HepG2 (cell line): ENCODE measurements at regions not wholly inside any gene's neighbourhood (a gene's known extent, or its start where the extent isn't known, plus 50 kb on each side); places are given as distances from the start of the nearest gene placed in this dataset.

Experiments
- ATAC-seq: fragments of 200-7000 bp; cut with Tn5 transposase; 3 replicates; pipeline ENCODE4 v1.9.1; 2020; ENCODE audit warnings: mild to moderate bottlenecking, moderate library complexity
- BruUV-seq: library from RNA; stranded (reverse); fragments of 400-500 nt; replicated peaks from 2 replicates; lab custom pipeline; 2021; lab: Mats Ljungman, UMichigan
- CTCF ChIA-PET: fragments of 300-600 bp; formaldehyde crosslinking; extraction: SDS; loops from one replicate; lab custom pipeline; 2021; ENCODE audit warnings: low total read pairs, inconsistent platforms, low intra/inter-chr PET ratio; lab: Yijun Ruan, JAX
- POLR2A ChIA-PET: fragments of 350-600 bp; sonication (Branson Sonifier 250); formaldehyde crosslinking; loops from one replicate; lab custom pipeline; 2020; ENCODE audit warnings: antibody characterized with exemption, inconsistent platforms; lab: Yijun Ruan, JAX
- DNase-seq: peaks from one replicate; pipeline ENCODE4 v3.0.0-alpha.2; 2015; ENCODE audit warnings: low spot score
- FAIRE-seq: peaks from 3 replicates; lab custom pipeline; 2011; peaks lifted over from hg19 to GRCh38; lab: Jason Lieb, UNC
- H2AFZ ChIP-seq: one replicate; pipeline ENCODE4 v1.6.1; 2011; ENCODE audit warnings: low read length, inconsistent platforms
- H3K27ac ChIP-seq: fragments of 300-600 bp; 3 replicates; pipeline ENCODE4 v1.8.0; 2011; ENCODE audit warnings: mixed run types, mild to moderate bottlenecking, mixed read lengths, low read length, inconsistent platforms; ENCODE audit not compliant: insufficient read depth; ENCODE audit errors: extremely low read length
- H3K27me3 ChIP-seq, 2 experiments: fragments of 200-600 bp in 1 of 2; 2 replicates in 1 of 2; 3 replicates in 1 of 2; pipeline versions ENCODE4 v1.6.0 to v1.8.0; 2011; ENCODE audit warnings: low read length in 2 of 2, mild to moderate bottlenecking in 2 of 2, moderate library complexity in 2 of 2, inconsistent platforms in 1 of 2; ENCODE audit not compliant: insufficient read depth in 2 of 2, control insufficient read depth in 1 of 2
- H3K36me3 ChIP-seq, 2 experiments: fragments of 200-600 bp in 1 of 2; replicated peaks in 1 of 2; 2 replicates in 1 of 2; 3 replicates in 1 of 2; pipeline versions ENCODE4 v1.5.1 to v1.8.0; 2011; ENCODE audit warnings: low read length in 2 of 2, inconsistent platforms in 1 of 2; ENCODE audit not compliant: insufficient read depth in 2 of 2, control insufficient read depth in 1 of 2
- H3K4me1 ChIP-seq: 2 replicates; pipeline ENCODE4 v1.5.1; 2012; ENCODE audit warnings: low read length, inconsistent platforms; ENCODE audit not compliant: insufficient read depth
- H3K4me2 ChIP-seq: 2 replicates; pipeline ENCODE4 v1.6.0; 2011; ENCODE audit warnings: low read depth, low read length, inconsistent platforms
- H3K4me3 ChIP-seq, 3 experiments: fragments of 200-600 bp in 1 of 3; sonication (generic), shearing (Covaris generic) in 1 of 3; replicated peaks in 1 of 3; 2 replicates each; pipeline ENCODE4 v1.5.1; 2011 to 2016; ENCODE audit warnings: low read length in 3 of 3, inconsistent platforms in 2 of 3, low read depth in 2 of 3, mild to moderate bottlenecking in 2 of 3, control low read depth in 1 of 3, mixed read lengths in 1 of 3; ENCODE audit not compliant: insufficient read depth in 1 of 3
- H3K79me2 ChIP-seq: one replicate; pipeline ENCODE4 v1.6.1; 2011; ENCODE audit warnings: low read length, inconsistent platforms; ENCODE audit not compliant: insufficient read depth
- H3K9ac ChIP-seq: 2 replicates; pipeline ENCODE4 v1.6.0; 2011; ENCODE audit warnings: mild to moderate bottlenecking, low read depth, low read length, inconsistent platforms; ENCODE audit not compliant: insufficient read depth
- H3K9me3 ChIP-seq: 2 replicates; pipeline ENCODE4 v1.5.1; 2012; ENCODE audit warnings: mild to moderate bottlenecking, low read length
- H4K20me1 ChIP-seq: 2 replicates; pipeline ENCODE4 v1.6.0; 2011; ENCODE audit warnings: inconsistent platforms, mild to moderate bottlenecking, low read length, moderate library complexity; ENCODE audit not compliant: insufficient read depth
- BCL6 ChIP-seq: IDR thresholded peaks from 2 replicates; pipeline ENCODE4 v1.6.1; 2016; ENCODE audit warnings: missing genetic modification reagents, missing compliant biosample characterization
- HOMEZ ChIP-seq: IDR thresholded peaks from 2 replicates; pipeline ENCODE4 v1.6.1; 2016; ENCODE audit warnings: low read depth
- IRF2 ChIP-seq: IDR thresholded peaks from 2 replicates; pipeline ENCODE4 v1.6.1; 2018; ENCODE audit warnings: missing genetic modification reagents, missing compliant biosample characterization
- ONECUT2 ChIP-seq: sonication (generic); formaldehyde crosslinking; IDR thresholded peaks from 2 replicates; pipeline ENCODE4 v1.4.0; 2020; ENCODE audit warnings: missing genetic modification reagents
- RELA ChIP-seq: sonication (generic); formaldehyde crosslinking; IDR thresholded peaks from 2 replicates; pipeline ENCODE4 v1.4.0; 2020; ENCODE audit warnings: missing genetic modification reagents
- SETDB1 ChIP-seq: sonication (generic); formaldehyde crosslinking; IDR thresholded peaks from 2 replicates; pipeline ENCODE4 v1.5.1; 2020; ENCODE audit warnings: missing genetic modification reagents, mild to moderate bottlenecking, borderline replicate concordance
- SP5 ChIP-seq: IDR thresholded peaks from 2 replicates; pipeline ENCODE4 v1.6.1; 2016; ENCODE audit warnings: low read depth, borderline replicate concordance
- TBX2 ChIP-seq: sonication (generic); formaldehyde crosslinking; IDR thresholded peaks from 2 replicates; pipeline ENCODE4 v1.5.0; 2020; ENCODE audit warnings: missing genetic modification reagents, mild to moderate bottlenecking, borderline replicate concordance
- U2AF2 ChIP-seq: fragments of 200-400 bp; formaldehyde crosslinking; IDR thresholded peaks from 2 replicates; pipeline ENCODE4 v1.6.1; 2017; ENCODE audit warnings: low read depth, mild to moderate bottlenecking, low read length
- ZNF280D ChIP-seq: sonication (generic); formaldehyde crosslinking; IDR thresholded peaks from 2 replicates; pipeline ENCODE4 v1.5.1; 2020; ENCODE audit warnings: mild to moderate bottlenecking, missing genetic modification reagents
- ZNF512B ChIP-seq: sonication (generic); formaldehyde crosslinking; IDR thresholded peaks from 2 replicates; pipeline ENCODE4 v1.5.1; 2020; ENCODE audit warnings: missing genetic modification reagents, mild to moderate bottlenecking, borderline replicate concordance
- ZNF883 ChIP-seq: sonication (generic); formaldehyde crosslinking; IDR thresholded peaks from 2 replicates; pipeline ENCODE4 v1.5.1; 2020; ENCODE audit warnings: mild to moderate bottlenecking, missing genetic modification reagents; ENCODE audit errors: not compliant biosample characterization
- ZSCAN9 ChIP-seq: IDR thresholded peaks from 2 replicates; pipeline ENCODE4 v1.6.1; 2016; ENCODE audit warnings: borderline replicate concordance
- ZXDC ChIP-seq: sonication (generic); formaldehyde crosslinking; IDR thresholded peaks from 2 replicates; pipeline ENCODE4 v1.5.0; 2020; ENCODE audit warnings: mild to moderate bottlenecking, missing genetic modification reagents
- WGBS: methylation state at CpG from one replicate; pipeline ENCODE4 v1.1.6; 2017; ENCODE audit warnings: low lambda C conversion rate; 5-methylcytosine and 5-hydroxymethylcytosine counted together
- in situ Hi-C: cut with HindIII; loops from 2 replicates; pipeline ENCODE4 v1.10.0; 2017; ENCODE audit warnings: low pct_unique_long_range_greater_than_20kb; ENCODE audit not compliant: extremely low pct_ligation_motif_present
- intact Hi-C: fragments of 100-400 bp; cut with micrococcal nuclease; formaldehyde crosslinking; loops from one replicate; pipeline ENCODE4 v1.10.0; 2022; ENCODE audit not compliant: unreplicated experiment

GRCh38 chr2:234710587-234710986 is 213.7 kb upstream of the ARL4C start:
- no peaks in the 10 kb centered on the region for H3K27me3 ChIP-seq
- no peak overlapping the region for H3K27ac ChIP-seq
- no TSS peak for BruUV-seq
- H3K79me2 ChIP-seq = no peaks in the 10 kb centered on the region
- H3K4me2 ChIP-seq = peak overlapping the region; percentile 30
- peak; percentile 75 for DNase-seq
- ChIA-PET CTCF (no interaction called here), POLR2A (interaction anchor here (1.0 to 1.6 kb wide), 3 partner anchors 16 to 21 kb away, joined by 3 to 6 read pairs (median 5); no protein-coding TSS in a partner anchor)
- H3K36me3 ChIP-seq = no peaks in the 10 kb centered on the region
- no peak overlapping the region for H3K4me3 ChIP-seq
- in situ Hi-C loops (no loop called here), intact Hi-C loops (no loop called here)
- no peak for FAIRE-seq
- peaks cover 50% of the 10 kb centered on the region for H3K4me1 ChIP-seq
- 11% methylated on average over 5 of the region's 5 CpGs for WGBS
- no peaks in the 10 kb centered on the region for H4K20me1 ChIP-seq
- H2AFZ ChIP-seq = no peak overlapping the region
- peak; percentile 83 for ATAC-seq
- no peaks in the 10 kb centered on the region for H3K9me3 ChIP-seq
- H3K9ac ChIP-seq = no peak overlapping the region
- TF ChIP-seq ZXDC (CRISPR knock-in tag) (no peak), HOMEZ (peak; percentile 17; the same call in 1 of the 2 replicates), ZSCAN9 (CRISPR knock-in tag) (peak; percentile 26; the same call in 1 of the 2 replicates), RELA (CRISPR knock-in tag) (no peak), IRF2 (CRISPR knock-in tag) (no peak), ZNF280D (CRISPR knock-in tag) (no peak), SETDB1 (CRISPR knock-in tag) (no peak), ZNF883 (CRISPR knock-in tag) (no peak), ZNF512B (CRISPR knock-in tag) (peak; percentile 19; the same call in 1 of the 2 replicates), BCL6 (peak; percentile 26; the same call in 1 of the 2 replicates), U2AF2 (no peak), SP5 (peak; percentile 90; the same call in 1 of the 2 replicates), ONECUT2 (CRISPR knock-in tag) (no peak), TBX2 (CRISPR knock-in tag) (peak; percentile 40; the same call in 1 of the 2 replicates)
